NCI-H1694 (cell line): ENCODE measurements at regions not wholly inside any gene's neighbourhood (a gene's known extent, or its start where the extent isn't known, plus 50 kb on each side); places are given as distances from the start of the nearest gene placed in this dataset.

ENCODE experiments used
- DNase-seq: peaks from one replicate; lab custom pipeline; 2025; lab: John Stamatoyannopoulos, UW

DNA sequence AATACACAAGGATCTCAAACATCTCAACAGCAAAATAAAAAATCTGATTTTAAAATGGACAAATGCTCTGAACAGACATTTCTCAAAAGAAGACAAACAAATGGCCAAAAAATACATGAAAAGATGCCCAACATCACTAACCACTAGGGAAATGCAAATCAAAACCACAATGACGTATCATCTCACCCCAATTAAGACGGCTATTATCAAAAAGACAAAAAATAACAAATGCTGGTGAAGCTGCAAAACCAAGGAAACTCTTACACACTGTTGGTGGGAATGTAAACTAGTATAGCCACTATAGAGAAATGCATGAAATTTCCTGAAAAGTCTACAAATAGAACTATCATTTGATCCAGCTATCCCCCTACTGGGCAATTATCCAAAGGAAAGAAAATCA is 145.0 kb downstream of the BTG1 start:
- DNase-seq: no peak

- no peak for DNase-seq
Observed at GRCh38 chr12:91999823-92000222, 145.8 kb downstream of the BTG1 start.

DNA sequence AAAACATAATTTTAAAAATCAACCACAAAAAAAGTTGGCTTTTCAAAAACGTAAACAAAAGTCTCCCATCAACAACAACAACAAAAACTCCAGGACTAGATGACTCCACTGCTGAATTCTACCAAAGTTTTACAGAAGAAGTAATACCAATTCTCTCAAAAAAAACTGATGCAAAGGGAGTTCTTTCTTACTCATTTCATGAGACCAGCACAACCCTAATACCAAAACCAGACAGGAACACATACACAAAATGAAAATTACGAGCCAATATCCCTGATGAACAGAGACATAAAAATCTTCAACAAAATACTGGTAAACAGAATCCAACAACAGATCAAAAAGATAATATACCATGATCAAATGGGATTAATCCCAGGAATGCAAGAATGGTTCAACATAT is 147.3 kb downstream of the BTG1 start:
- no peak for DNase-seq

- DNase-seq: no peak
Observed at GRCh38 chr12:91994208-91994797, 151.3 kb downstream of the BTG1 start.

- DNase-seq: no peak
Observed at GRCh38 chr12:91993287-91994017, 152.2 kb downstream of the BTG1 start.

DNA sequence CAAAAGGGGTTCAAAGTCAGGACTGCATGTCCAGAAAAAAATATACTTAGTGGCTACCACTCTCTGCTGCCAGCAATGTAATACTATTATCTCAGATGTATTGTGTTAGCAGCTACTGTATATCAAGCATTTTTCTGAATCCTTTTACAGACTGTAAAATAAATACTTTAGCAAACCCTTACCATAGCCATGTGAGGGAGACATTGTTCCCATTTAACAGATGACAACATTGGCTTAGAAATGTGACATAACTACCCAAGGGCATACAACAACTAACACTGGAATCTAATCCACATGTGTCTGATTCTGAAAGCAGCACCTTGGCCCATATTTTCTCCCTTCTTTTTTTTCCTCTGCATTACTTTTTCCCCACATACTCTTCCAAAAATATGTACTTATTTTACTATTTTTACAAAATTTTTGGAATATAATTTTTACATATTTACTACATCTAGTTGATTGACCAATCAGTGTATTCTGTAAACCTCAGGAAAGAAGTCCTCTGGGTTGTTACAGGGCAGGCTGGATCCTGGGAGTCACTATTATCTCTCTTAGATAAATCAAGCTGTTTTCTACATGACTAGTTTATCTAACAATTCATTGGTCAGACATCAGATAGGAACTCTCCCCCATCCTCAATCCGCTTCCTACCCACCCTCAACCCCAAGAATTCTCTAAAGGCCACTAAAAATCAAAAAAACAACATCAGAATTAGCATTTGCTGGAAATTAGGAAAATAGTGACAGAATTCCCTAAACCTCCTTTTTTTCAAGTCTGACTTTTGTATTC is 154.1 kb downstream of the BTG1 start:
- no peak for DNase-seq

GRCh38 chr12:91990525-91990924 is 155.1 kb downstream of the BTG1 start:
- DNase-seq: no peak

DNA sequence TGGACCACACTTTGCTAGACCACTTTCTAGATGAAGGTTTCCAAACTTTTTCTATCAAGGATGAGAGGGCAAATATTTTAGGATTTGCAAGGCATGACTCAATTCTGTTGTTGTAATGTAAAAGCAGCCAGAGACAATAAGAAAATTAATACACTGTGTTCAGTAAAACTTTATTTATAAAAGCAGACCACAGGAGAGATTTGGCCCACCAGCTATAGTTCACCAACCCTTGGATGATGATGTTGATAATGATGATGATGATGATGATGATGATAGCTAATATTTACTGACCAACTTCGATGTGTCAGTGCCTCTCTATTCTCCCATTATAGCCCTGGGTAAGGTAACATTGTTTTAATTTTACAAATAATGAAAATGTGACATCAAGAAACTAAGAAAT is 156.5 kb downstream of the BTG1 start:
- DNase-seq: no peak

- no peak for DNase-seq
Observed at GRCh38 chr12:91988086-91988923, 157.3 kb downstream of the BTG1 start.

DNA sequence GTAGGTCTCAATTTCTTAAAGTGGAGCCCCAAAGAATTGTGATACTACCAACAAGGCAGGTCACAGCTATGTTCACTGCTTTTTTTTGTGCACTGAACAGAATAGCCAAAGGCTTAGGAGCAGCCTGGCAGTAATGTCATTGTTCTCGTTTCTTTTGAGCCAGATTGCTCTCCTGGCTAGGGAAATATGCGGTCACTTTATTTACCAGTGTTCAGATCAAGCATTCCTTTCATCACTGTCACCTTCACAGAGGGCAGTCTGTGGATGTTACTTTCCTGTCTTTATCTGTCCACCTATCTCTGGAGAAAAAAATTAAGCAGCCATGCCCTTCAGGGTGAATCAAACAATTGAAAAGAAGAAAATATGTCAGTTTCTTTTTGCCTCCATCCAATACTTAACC is 159.6 kb downstream of the BTG1 start:
- no peak for DNase-seq

DNA sequence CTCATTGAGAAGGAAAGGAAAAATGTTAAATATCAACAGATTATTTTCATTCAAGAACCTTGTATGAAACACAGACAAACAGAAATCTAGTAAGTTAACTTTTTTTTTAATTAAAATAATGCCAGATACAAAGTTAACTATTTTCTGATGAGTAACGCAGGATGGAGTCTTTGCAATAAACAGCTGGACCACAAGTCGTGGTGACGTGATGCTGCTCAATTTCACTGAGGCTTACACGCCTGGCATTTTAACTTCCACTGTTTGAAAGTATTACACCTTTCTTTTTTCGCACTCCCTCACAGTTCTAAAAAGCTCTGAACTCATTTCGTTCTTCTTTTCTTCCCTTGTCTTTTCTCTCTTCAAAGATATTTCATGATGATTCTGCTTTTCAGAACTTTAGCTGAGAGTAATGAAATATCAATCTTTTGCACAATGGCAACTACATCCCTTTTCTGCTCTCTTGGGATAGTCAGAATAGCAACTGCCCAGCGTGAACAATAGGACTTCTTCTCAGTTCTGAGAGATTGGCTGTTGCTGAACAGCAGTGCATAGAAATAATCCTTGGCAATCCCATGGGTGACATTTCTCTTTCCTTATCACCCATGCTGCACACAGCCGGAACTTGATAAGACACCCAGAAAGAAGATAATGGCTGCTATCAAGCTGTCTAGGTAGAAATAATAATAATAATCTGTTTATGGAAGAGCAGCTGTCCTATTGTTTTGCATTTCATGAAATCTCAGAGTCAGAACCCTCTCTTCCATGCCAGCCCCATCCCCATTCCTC is 160.5 kb downstream of the BTG1 start:
- DNase-seq: no peak

- no peak for DNase-seq
Observed at GRCh38 chr12:91984556-91984955, 161.1 kb downstream of the BTG1 start.

DNA sequence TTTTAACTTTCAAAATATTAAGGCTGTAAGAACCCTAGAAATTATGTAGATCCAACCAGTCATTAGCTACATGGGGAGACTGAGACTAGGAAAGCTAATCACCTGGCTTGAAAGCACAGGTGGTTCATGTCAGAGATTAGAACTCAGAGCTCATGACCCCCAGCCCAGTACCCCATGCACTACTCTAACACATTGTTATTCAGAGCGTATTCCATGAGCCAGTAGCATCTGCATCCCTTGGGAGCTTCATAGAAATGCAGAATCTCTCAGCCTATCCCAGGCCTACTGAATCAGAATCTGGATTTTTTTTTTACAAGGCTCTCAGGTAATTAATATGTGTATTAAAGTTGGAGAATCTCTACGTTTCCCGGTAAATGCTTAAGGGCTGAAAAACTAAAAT is 161.7 kb downstream of the BTG1 start:
- DNase-seq: no peak

DNA sequence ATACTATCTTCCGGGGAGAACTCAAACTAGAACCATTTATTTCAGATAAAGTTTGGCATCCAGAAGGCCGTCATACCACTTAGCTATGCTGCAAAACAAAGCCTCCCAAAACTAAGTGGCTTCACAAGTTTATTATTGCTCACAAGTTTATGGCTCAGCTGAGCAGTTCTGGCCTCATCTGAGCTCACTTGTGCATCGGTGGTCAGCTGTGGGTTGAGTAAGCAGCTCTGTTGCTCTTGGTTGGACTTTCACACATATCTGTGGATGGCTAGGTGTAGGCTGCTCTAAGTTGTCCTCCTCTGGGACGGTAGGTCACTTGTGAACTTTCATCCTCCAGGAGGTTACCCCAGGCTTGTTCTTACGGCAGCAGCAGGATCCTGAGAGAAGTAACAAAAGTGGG is 162.7 kb downstream of the BTG1 start:
- DNase-seq: no peak

GRCh38 chr12:91980389-91980821 is 165.2 kb downstream of the BTG1 start:
- no peak for DNase-seq

DNA sequence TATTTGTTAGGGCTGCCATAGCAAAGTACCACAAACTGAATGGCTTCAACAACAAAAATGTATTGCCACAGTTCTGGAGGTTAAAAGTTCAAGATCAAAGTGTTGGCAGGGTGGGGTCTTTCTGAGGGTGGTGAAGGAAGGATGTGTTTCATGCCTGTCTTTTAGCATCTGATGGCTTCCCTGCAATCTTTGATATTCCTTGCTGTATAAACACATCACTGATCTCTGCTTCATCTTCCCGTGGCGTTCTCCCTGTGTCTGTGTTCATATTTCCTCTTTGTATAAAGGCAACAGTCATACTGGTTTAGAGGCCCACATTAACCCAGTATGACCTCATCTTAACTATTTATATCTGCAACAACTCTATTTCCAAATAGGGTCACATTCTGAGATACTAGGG is 167.5 kb downstream of the BTG1 start:
- DNase-seq: no peak

GRCh38 chr12:91975891-91976290 is 169.8 kb downstream of the BTG1 start:
- DNase-seq: no peak

GRCh38 chr12:91974541-91975085 is 171.0 kb downstream of the BTG1 start:
- no peak for DNase-seq

- no peak for DNase-seq
Observed at GRCh38 chr12:91973813-91974212, 171.8 kb downstream of the BTG1 start.

- DNase-seq: no peak
Observed at GRCh38 chr12:91972896-91973295, 172.8 kb downstream of the BTG1 start.

GRCh38 chr12:91968777-91969171 is 176.9 kb downstream of the BTG1 start:
- DNase-seq: no peak
